GM18873 (cell line): ENCODE measurements at regions not wholly inside any gene's neighbourhood (a gene's known extent, or its start where the extent isn't known, plus 50 kb on each side); places are given as distances from the start of the nearest gene placed in this dataset.
"Not testable (repeated sequence)": the region's sequence is repeated elsewhere in the genome, so short reads cannot be mapped to it uniquely, and the experiment has no call there.

Source experiments
- ATAC-seq: cut with Tn5 transposase; IDR thresholded peaks from one replicate; pipeline ENCODE4 v1.9.1; 2021; ENCODE audit warnings: mild to moderate bottlenecking, moderate library complexity, moderate number of reproducible peaks; ENCODE audit not compliant: unreplicated experiment, low FRiP score

GRCh38 chr4:84235126-84235944, 263.8 kb downstream of the NKX6-1 start:
- peak; percentile 99 for ATAC-seq

DNA sequence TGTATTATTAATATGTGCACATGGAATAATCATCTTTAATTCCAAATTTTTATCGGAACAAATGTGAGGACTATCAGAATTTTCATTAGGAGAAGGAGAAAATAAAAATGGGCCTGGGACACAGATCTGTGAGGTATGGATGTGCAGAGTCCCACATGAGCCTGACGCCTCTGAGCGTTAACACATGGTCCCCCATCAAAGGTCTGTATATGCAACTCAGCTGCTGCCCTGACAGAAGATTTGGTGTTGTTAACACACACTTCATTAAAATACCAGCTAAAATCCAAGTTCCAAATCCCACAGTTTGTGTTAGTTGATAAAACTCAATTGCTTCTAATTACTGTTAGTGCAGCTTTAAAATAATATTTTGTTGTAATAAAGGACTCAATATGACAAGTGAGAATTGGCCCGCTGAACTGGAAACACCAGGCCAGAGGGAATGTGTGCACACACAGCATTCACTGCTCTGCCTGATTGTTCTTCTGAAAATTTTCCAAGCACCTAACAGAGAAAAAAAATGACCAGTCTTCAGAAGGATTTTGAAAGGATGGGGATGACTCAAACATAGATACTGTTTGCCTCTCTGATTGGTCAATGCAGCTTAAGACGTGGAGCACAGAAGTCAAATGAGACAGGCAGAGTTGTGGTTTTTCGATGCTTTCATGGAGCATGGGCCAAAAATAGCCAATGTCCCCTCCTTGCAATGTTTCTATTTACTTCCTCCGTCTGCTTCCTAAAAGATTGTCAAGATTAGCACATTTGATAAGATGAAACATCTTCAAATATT, 266.6 kb downstream of the NKX6-1 start:
- ATAC-seq = no peak

DNA sequence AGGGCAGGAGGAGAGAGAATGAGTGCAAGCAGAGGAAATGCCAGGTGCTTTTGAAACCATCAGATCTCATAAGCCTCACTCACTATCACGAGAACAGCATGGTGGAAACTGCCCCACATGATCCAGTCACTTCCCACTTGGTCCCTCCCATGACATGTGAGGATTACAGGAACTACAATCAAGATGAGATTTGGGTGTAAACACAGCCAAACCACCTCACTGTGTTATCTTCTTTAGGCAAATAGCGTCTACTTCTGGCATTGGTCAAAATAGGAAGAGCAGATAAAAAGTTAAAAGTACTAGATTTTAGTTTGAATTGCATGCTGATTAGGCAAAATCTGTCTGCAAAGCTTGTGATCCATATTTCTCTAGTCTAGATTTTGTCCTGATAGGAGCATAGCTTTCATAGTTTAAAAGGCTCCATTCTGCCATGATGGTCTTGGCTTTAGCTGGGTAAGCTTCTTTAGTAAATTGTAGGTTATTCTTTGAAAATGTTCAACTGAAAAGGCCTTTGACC, 267.5 kb downstream of the NKX6-1 start:
- ATAC-seq = no peak

- no peak for ATAC-seq
These were observed 274.6 kb downstream of the NKX6-1 start for GRCh38 chr4:84224522-84224921.

DNA sequence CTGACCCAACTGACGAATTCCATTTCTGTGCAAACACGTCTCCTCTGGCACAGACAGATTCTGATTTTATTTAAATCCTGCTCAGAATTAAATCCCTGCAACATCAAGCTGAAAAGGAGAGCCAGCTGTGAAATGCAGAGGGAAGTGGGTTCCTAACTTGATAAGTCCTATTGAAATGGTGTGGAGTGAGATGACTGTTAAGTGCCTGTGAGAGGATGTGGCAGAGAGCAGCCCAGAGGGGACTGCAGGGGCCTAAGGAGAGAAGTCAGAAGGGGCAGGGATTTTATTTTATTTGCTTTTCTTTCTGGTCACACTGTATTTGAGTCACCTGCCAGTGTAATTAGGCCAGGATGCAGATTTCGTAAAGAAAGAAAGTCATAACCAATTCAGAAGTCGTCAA, 277.4 kb downstream of the NKX6-1 start:
- no peak for ATAC-seq

- no peak for ATAC-seq
These were observed 278.1 kb downstream of the NKX6-1 start for GRCh38 chr4:84220990-84221389.

- no peak for ATAC-seq
These were observed 279.4 kb downstream of the NKX6-1 start for GRCh38 chr4:84219656-84220055.

DNA sequence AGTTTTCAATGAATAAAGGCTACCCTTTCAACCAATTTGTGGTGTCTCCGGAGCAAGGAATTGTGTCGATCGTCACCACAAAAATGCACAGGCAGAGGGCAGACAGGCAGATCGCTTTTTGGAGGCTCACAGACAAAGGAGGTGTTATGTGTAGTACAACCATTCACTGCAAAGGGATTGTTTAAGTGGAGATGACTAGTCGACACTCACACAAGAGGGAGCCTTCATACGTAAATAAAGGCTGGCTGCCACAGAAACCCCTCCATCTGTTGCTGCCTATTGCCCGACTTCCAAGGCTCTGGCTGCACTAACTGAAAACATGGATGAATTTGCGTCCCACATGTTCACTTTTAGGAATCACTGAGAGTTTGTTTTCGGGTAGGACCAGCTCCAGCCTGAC, 281.1 kb downstream of the NKX6-1 start:
- no peak for ATAC-seq

- ATAC-seq = no peak
These were observed 283.9 kb downstream of the NKX6-1 start for GRCh38 chr4:84215217-84215616.

DNA sequence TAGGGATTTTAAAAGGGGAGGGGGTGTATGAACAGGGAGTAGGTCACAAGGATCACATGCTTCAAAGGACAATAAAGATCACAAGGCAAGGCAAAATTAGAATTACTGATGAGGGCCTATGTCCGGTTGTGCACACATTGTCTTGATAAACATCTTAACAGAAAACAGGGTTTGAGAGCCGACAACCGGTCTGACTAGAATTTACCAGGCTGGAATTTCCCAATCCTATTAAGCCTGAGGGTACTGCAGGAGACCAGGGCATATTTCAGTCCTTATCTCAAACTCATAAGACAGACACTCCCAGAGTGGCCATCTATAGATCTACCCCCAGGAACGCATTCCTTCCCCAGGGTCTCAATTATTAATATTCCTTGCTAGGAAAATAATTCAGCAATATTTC, 292.9 kb downstream of the NKX6-1 start:
- not testable (repeated sequence) for ATAC-seq

DNA sequence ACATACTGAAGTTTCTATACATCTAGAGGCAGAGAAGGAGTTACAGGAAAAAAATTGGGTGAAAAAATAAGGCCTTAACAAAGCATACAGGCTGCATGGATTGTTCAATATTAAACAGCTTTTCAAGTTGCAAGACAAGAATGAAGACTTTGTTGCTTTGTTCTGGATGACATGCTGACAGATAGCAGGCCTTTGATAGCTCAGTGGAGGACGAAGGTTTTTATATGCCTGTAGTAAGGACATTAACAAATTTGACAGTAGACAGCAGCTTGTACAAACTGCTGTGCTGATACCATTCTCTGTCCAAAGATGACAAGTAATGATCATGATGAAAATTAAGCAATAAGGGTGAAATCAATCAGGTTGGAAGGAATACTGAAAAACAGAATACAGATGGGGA, 309.9 kb downstream of the NKX6-1 start:
- ATAC-seq = no peak

- no peak for ATAC-seq
These were observed 319.7 kb downstream of the NKX6-1 start for GRCh38 chr4:84179409-84179808.

GRCh38 chr4:84177831-84178542, 321.1 kb downstream of the NKX6-1 start:
- no peak for ATAC-seq

- ATAC-seq = no peak
These were observed 323.1 kb downstream of the NKX6-1 start for GRCh38 chr4:84176016-84176415.

DNA sequence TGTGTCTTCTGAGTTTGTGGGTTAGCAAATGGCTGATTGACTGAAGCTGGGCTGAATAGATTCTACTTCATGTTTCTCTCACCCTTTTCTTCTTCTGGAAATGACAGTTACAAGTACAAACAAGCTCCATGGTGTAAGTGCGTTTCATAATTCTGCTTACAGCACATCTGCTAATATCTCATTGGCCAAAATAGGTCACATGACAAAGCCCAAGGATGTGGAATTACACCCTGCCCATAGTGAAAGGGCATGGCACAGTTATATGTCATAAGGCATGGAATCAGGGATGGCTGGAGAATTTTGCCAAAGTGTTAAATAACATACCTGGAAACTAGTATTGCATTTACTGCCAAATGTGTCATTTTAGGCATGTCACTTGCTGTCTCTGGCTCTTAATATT, 327.2 kb downstream of the NKX6-1 start:
- ATAC-seq = no peak

DNA sequence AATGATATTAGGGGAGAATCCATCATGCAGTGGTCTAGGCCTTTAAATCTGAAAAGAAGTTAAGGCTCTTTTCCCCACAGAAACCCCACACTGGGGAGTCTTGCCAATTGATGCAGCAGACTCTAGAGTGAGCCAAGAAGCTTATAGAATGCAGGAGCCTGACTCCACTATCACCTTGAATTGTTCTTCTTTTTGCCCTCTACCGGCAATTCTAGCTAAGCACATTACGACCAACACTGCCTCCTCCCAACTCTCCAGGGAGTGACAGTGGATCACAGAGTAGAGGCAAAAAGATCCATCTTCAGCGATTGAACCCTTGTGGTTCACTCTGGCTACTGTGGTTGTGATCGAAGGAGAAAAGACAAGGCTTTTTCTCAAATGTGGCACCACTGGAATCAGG, 331.5 kb downstream of the NKX6-1 start:
- ATAC-seq = no peak

DNA sequence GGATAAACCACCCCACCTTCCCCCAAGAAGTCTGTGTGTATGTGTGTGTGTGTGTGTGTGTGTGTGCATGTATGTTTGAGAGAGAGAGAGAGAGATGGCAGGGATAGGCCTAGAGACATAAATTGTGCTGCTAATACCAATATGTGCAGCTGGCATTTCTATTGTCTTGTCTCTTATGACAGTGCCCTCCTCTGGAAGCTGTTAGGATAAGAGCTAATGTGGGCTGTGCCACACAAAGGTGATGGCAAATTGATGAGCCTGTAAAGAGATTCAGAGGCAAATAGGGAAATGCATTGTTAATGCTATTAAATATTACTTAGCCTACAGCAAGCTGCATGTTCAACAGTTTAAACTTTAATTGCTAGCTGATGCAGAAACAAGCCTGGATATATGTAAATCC, 332.0 kb downstream of the NKX6-1 start:
- ATAC-seq = no peak

DNA sequence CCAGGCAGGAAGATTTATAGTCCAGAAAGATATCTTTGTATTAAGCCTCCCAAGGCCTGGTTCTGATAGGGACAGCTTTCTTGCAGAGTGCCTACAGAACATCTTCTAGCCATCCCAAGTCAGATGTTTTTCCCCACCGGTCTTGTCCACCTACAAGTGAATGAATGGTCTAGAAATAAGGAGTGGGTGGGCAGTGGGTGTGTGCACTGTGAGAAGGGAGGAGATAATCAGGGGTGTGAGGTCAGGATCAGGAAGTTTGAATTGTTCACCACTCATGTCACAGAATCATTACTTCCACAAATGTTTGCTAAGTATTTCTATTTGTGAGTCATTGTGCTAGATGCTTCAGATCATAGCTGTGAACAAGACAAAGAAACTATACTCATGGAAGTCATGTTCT, 332.6 kb downstream of the NKX6-1 start:
- no peak for ATAC-seq

DNA sequence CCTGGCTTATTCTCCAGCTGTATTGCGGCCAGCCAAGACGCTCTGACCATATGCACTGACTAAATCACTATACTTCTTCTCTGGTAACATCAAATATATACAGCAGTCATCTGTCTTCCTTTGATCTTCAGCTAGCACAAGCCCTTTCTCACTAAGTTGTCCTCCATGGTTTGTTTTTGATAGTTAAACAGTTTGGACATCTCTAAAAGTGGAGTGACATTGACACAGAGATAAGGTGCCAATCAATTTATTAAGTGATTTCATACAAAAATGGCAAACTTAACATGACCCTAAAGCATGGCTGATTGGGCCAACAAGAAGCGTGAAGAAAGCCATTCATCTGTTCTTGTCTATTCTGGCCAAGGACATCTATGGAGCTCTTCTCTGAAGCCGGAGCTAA, 334.9 kb downstream of the NKX6-1 start:
- no peak for ATAC-seq

GRCh38 chr4:84159762-84160161, 339.3 kb downstream of the NKX6-1 start:
- no peak for ATAC-seq

DNA sequence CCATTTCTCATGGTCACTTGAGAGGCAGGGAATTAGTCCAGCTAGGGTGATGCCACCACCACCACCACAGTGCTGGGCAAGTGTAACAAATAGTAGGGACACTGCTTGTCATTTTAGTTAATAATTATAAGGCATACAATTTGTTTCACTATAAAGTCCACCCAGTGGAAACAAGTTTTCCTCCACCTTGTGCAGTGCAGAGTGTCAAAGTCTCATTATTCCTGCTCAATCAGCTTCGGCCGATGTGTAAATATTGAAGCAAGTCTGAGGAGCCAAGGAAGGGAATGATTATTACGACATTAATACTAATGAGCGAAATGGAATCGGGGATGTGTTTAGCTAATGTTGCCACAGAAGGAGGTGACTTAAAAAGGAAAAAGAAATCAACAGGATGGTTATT, 340.4 kb downstream of the NKX6-1 start:
- ATAC-seq = no peak
